WTC11 (cell line): ENCODE measurements at regions not wholly inside any gene's neighbourhood (a gene's known extent, or its start where the extent isn't known, plus 50 kb on each side); places are given as distances from the start of the nearest gene placed in this dataset.

ENCODE experiments used
- ATF3 ChIP-seq: sonication (generic); formaldehyde crosslinking; conservative IDR thresholded peaks from 2 replicates; pipeline ENCODE4 v1.8.1; 2022; ENCODE audit warnings: mild to moderate bottlenecking, missing genetic modification reagents
- CTCF ChIP-seq: fragments of 200-600 bp; IDR thresholded peaks from 2 replicates; pipeline ENCODE4 v1.8.0; 2022; ENCODE audit warnings: antibody characterized with exemption
- IRF2 ChIP-seq: sonication (generic); formaldehyde crosslinking; IDR thresholded peaks from 2 replicates; pipeline ENCODE4 v1.8.0; 2022; ENCODE audit warnings: low read depth, missing genetic modification reagents, borderline replicate concordance
- JUN ChIP-seq: sonication (generic); formaldehyde crosslinking; IDR thresholded peaks from 2 replicates; pipeline ENCODE4 v1.8.0; 2023; ENCODE audit warnings: mild to moderate bottlenecking, missing genetic modification reagents

GRCh38 chr22:25380122-25380747, 160.8 kb downstream of the CRYBB2 start:
- TF ChIP-seq ATF3 (CRISPR knock-in tag) = no peak
- no peak for TF ChIP-seq IRF2
- TF ChIP-seq CTCF = no peak
- no peak for TF ChIP-seq JUN (CRISPR knock-in tag)
